B cell (primary cell): ENCODE measurements at regions not wholly inside any gene's neighbourhood (a gene's known extent, or its start where the extent isn't known, plus 50 kb on each side); places are given as distances from the start of the nearest gene placed in this dataset.

Experiments
- EZH2 ChIP-seq: IDR thresholded peaks from 2 replicates; pipeline ENCODE4 v1.6.1; 2012; ENCODE audit warnings: borderline replicate concordance, low read depth, mild to moderate bottlenecking, moderate library complexity, low read length; ENCODE audit not compliant: insufficient read depth, poor library complexity, severe bottlenecking
- TF ChIP-seq, protein P1 (sequence below): fragments of 200-600 bp; IDR thresholded peaks from one replicate; pipeline ENCODE4 v1.8.0; 2022; ENCODE audit warnings: antibody characterized with exemption, mild to moderate bottlenecking

DNA sequence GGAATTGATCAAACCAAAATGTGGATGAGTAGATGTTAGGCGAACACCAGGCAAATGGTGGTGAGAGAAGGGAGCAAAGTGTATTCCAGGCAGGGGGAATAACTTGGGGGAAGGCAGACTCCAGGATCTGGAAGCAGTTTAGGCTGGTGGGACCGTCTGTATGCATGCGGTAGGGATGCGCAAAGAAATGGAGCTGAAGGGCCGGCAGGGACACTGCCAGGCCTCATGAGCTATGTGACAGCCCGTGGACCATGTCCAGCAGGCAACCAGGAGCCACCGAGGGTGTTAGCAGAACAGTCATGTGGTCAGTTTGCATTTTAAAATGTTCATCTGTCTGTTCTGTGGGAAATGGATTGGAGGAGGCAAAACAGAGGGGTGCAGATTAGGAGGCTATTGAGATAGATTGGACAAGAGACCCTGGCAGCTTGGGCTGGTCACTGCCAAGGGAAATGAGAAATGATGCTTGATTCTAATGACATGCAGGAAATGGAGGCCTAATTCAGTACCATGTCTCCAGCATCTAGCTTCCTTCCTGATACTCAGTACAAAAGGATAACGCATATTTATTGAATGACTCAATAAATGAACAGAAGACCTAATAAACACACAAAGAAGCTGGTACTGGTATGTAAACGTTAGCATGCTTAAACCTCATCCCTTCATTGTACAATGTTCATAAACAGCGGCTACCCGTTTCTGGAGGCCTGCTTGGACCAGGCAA, 412.4 kb downstream of the BUD13 start:
- TF ChIP-seq, protein P1, sequence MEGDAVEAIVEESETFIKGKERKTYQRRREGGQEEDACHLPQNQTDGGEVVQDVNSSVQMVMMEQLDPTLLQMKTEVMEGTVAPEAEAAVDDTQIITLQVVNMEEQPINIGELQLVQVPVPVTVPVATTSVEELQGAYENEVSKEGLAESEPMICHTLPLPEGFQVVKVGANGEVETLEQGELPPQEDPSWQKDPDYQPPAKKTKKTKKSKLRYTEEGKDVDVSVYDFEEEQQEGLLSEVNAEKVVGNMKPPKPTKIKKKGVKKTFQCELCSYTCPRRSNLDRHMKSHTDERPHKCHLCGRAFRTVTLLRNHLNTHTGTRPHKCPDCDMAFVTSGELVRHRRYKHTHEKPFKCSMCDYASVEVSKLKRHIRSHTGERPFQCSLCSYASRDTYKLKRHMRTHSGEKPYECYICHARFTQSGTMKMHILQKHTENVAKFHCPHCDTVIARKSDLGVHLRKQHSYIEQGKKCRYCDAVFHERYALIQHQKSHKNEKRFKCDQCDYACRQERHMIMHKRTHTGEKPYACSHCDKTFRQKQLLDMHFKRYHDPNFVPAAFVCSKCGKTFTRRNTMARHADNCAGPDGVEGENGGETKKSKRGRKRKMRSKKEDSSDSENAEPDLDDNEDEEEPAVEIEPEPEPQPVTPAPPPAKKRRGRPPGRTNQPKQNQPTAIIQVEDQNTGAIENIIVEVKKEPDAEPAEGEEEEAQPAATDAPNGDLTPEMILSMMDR = no peak
- no peak for TF ChIP-seq EZH2
